NK-92 treated with Interleukin-12 subunit alpha and Interleukin-12 subunit beta, amount 100 ng/mL, for 24 hours (cell line): ENCODE measurements at regions not wholly inside any gene's neighbourhood (a gene's known extent, or its start where the extent isn't known, plus 50 kb on each side); places are given as distances from the start of the nearest gene placed in this dataset.

Experiments used
- DNase-seq: peaks from one replicate; lab custom pipeline; 2025; lab: John Stamatoyannopoulos, UW

DNA sequence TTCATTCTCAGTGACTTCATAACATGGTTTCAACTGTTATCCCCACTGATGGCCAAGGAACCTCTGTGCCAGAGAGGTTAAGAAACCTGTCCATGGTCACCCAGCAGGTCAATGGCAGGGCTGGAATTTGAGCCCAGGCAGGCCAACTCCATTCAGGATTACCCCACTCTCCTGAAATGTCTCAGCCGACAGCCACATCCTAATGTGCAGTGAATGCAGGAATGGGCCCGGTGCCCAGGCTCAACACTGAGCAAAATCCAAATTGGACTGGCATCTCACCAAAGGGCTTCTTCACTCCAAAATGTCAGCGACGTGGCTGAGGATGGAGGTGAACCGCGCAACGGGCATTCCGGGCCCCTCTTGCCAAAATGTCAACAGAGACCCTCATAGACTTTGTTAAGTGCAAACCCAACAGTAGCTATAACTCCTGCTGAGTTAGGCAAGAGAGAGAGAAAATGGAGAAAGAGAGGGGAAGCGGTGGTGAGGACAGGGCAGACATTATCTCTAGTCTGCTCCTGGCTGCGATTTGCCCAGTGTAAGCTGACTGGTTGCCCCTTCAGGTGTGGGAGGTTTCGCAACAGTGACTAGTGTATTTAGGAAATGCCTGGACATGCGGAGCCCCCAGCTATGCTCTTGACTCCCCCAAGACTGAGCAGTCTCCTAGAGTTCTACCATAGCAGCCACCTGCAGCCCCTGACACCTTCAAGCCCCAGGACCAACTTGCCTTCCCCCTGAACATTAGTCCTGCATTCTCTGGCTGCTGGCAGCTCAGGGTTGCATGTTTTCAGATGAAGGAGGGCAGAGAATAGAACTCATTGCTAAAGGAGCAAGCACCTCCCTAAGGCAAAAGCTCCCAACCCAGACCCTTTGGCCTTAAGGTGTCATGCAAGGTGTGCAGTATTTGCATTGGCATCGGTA is 167.7 kb downstream of the ANAPC1 start:
- DNase-seq, result no peak

DNA sequence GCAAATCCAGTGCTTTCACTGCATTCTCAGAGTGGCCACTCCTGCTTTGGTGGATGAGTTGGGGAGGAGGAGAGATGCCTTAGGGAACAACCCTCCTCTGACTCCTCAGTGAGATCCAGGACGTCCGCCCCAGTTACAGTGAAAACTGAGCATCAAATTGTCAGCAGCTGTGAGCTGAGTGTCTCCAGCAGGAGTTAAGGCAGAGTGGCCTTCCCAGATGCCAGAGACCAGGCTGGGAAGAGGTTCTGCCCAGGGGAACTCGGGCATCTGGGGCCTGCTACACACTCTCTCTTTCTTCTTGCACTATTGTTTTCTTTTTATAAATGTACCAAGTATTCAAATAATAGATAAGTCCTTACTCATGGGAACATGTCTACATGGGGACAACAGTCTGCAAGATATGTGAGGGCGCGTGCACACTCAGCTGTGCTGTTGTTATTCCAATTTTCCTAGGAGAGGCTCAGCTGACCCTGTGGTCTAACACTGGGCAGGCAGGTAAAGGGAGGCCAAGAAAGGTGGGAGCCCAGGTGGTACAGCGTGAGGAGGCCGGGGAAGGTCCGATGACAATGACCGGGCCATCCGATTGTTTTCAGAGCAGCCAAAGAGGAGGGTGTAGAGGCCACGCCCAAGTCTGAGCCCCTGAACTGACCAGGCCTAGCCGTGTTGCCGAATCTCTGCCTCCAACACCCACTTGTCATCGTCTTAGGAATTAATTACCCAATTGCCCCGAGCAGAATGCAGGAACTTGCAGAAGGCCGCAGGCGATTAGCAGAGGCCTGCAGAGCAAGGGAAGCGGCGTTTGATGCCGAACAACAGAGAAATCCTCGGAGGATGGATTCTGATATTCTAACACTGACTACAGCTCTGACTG is 166.9 kb downstream of the ANAPC1 start:
- DNase-seq, result no peak
